Caki2 (cell line): ENCODE measurements at regions not wholly inside any gene's neighbourhood (a gene's known extent, or its start where the extent isn't known, plus 50 kb on each side); places are given as distances from the start of the nearest gene placed in this dataset.

Experiments
- DNase-seq: peaks from one replicate; pipeline ENCODE4 v3.0.0-alpha.2; 2015; ENCODE audit warnings: low read depth
- in situ Hi-C: cut with HindIII; loops from 2 replicates; pipeline ENCODE4 v1.10.0; 2016; ENCODE audit warnings: low sequenced_read_pairs, low pct_unique_long_range_greater_than_20kb, mixed read lengths

DNA sequence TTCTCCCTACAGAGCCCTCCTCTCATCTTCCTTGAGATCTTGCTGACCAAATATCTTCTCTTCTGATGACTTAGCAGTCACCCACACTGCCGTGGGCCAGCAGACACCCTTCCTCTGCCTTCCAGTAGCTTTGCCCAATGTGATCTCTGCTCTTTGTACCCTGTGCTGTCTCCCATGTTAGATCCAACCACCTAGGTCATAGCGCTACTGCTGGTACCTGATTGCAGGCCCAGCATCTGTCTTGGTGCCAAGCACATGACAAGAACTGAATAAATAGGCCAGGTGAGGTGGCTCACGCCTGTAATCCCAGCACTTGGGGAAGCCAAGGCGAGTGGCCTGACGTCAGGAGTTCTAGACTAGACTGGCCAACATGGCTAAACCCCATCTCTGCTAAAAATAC lies 149.7 kb downstream of the TM9SF2 start:
- in situ Hi-C loops, result no loop called here

DNA sequence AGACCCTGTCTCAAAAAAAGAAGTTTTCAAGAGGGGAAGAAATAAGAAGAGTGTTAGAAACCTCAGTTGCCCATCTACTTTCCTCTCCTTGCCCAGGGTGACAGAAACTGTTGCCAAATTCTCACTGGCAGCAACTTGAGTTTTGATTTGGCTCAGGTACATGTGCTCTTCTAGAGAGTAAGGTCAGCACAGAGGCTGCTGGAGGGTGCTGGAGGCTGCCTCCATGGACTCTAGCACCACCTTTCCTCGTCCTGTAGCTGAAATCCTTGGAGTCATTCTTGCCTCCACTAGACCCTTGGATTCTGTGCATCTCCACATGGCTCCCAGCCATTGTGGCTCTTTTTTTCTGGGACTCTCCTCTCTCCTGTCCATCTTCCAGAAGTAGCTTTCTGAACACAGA lies 149.1 kb downstream of the TM9SF2 start:
- in situ Hi-C loops, result no loop called here
- no peak for DNase-seq

More for the DNA sequence above, 149.7 kb downstream of the TM9SF2 start:
- no peak for DNase-seq

DNA sequence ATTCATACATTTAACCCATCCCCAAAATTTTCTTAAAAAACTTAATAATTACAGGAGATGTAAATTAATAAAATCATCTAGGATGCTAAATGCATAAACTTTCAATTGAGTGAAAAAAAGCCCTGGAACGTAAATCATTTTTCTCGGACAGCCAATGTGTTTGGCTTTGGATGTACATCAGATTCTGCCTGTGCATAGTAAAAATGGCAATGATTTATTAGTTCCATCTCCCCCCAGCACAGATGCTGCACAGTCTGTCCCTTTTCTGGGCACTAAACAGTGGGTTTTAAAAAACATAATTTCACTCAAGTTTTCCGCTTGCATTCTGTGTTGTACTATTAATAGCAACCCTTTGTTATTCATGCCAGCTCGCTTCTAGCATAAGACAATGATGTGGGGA lies 147.7 kb downstream of the TM9SF2 start:
- DNase-seq, result no peak
- in situ Hi-C loops, result no loop called here

DNA sequence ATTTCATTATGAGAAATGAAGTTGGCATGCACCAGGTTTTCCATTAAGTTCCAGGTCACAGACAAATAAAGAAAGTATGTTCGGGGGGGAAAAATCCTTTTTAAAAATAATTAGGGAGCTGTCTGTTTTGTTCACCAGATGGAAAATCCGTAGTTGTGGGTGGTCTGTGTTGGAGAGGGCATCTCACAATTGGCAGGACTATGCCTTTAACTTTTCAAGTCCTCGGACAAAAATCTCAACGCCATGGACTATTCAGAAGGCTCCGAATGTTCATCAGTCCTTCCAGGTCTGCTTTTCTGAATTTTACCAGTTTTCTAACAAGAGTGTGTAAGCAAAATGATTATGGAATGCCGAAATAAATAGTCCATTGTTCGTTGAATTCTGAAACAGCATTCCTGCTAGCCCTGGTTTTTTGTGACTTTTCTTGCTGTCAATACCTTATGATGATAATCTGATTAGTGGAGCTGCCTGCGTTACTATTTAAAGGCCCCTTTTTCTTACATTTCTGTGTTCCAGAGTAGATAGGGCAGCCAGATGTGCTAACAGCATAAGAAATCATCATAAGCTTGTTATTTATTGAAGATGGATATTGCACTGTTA lies 146.9 kb downstream of the TM9SF2 start:
- no peak for DNase-seq
- in situ Hi-C loops, result no loop called here

DNA sequence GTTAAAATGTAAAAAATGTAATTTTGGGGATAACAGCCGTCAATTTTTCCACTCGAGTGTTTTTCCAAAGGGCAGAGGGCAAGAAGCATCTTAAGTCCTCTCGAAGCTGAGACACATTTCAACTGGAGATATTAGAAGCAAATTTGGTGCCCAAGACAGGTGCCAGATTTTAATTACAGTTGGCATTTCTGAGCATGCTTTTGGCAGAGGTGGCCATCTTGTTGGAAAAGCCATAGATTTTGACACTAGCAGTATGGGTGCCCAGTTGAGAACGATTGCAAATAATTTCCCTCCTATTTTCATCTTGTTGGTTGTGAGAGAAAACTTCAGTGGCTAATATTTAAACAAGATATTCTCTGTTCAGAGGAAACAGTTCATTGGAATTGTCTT lies 146.3 kb downstream of the TM9SF2 start:
- DNase-seq, result no peak
- in situ Hi-C loops, result no loop called here

DNA sequence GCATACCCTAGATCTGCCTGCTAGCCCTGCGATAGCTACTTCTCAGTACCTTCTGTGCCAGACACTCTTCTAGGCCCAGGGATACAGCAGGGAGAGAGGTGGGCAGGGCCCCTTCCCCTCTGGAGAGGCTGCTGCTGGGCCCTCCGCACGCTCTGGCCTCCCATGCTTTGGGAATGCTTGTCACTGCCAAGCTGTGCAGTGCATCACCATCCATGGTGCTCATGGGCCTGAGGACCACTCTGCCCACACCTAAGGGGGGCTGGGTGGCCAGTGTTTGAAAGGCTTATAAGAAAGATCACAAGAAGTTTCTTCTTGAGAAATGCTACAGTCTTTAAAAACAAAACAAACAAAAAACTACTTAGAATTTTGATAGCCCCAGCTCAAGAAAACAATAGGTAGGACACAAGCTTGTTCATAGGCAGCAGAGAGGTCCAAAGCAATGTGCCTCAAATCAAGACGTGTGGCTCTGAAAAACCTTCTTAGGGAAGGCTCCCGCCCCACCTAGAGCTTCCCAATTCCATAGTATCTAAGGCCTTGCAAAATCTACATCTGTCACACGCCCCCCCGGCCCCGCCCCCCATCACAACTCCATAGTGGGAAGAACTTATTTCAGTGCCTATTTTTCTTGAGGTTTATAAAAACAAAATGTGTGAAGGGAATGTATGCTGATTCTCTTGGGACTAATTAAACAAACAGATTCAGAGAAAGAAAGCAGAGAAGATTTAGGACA lies 145.8 kb downstream of the TM9SF2 start:
- no peak for DNase-seq
- in situ Hi-C loops, result no loop called here

DNA sequence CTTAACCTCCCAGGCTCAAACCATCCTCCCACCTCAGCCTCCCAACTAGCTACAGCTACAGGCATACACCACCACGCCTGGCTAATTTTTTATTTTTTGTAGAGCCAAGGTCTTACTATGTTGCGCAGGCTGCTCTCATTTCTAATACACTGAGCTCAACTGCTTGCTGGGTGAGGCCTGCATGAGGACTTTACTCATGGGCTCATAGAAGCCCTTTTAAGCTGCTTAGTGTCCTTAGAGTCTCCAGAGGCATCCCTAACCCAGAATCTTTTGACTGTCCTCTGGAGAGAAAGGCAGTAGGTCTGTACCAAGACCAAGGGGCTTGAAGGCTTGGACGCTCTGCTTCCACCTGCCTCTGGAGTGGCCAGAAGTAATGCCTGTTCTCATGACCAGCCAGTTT lies 141.6 kb downstream of the TM9SF2 start:
- no peak for DNase-seq
- in situ Hi-C loops, result no loop called here

DNA sequence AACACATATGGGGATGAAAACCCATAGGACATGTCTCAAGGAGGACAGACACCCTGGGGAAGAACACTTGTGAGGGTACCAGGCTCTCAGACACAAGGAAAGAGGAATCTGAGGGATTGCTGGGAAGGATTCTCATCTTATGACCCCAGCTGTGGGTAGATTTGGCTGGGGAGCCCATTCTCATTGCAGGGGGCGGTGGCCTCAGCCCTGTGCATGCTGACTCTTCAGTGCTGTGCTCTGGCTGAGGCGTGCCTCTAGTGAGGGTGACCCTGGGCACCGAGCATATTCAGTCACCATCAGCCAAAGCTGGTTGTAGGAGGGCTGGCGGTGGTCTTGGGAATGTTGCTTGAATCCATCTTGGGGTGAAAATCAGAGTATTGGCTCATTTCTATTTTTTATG lies 140.7 kb downstream of the TM9SF2 start:
- in situ Hi-C loops, result no loop called here
- no peak for DNase-seq

DNA sequence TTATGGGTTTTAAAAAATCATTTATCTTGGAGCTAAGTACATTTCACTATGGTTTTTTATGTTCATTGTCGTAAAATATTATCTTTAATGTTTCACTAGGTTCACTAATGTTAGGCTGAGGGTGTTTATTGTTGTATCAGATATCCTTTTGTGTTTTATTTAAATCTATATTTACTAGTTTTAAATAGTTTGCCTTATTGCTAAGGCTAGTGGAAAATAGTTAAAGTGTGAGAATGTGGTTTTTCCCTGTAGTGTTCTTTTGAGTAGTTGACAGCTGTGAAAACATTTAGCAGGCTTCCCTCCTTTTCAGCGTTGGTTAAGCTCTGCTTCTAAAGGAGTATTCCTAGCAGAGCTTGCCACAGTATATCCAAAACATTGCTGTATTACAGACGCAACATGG lies 139.0 kb downstream of the TM9SF2 start:
- no peak for DNase-seq
- in situ Hi-C loops, result no loop called here

DNA sequence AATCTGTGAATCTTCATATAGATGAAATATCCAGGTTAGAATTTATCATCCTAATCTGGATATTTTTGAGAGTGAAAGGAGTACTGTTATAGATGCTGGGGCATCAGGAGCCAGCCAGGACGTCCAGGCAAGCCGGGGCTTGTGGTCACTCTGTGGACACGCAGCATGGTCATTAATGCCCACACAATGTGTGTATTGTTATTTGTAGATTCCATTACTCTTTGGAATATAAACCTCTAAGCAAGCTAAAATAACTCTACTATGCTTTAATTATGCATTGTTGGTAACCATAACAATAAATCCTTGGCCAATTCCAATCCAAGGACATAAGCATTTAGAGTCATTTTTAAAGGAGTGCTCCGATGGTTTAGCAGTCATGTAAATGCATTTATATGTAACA lies 137.9 kb downstream of the TM9SF2 start:
- in situ Hi-C loops, result no loop called here
- DNase-seq, result no peak

DNA sequence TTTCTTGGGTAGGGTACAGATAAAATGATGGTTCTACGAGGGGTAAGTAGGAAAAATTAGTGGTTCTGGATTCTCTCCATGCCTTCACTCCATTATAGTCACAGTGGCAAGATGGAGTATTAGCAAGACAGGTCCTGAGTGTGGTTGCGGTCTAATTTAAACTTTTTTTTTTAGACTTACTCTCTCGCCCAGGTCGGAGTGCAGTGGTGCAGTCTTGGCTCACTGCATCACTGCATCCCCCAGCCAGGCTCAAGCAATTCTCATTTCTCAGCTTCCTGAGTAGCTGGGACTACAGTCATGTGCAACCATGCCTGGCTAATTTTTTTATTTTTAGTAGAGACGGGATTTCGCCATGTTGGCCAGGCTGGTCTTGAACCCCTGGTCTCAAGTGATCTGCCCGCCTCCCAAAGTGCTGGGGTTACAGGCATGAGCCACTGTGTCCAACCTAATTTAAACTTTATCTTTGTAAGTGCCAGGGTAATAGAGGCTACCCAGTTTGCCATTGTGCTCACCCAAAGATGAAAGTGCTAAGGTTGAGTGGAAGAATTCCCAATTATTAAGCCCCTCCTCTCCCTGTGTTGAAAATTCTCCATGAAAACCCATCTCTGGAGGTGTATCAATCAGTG lies 135.6 kb downstream of the TM9SF2 start:
- in situ Hi-C loops, result no loop called here

DNA sequence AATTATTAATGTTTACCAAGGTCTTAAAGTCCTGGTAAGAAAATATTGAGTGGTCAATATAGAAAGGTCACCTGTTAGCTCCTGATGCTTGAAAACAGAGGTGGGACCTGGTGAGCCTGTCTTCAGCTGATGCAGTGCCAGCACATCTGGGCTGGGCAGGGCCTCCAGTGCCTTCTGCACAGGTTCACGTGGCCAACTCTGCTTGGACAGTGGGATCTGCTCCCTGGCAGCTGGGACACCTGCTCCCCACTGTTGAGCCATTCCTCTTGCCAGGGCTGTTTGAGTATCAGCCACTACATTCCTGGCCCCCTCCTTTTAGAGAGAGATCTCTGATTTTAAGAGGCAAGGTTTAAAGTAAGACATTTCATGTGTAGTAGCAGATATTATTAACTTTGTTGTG lies 135.0 kb downstream of the TM9SF2 start:
- in situ Hi-C loops, result no loop called here
- no peak for DNase-seq

More for the DNA sequence above, 135.6 kb downstream of the TM9SF2 start:
- DNase-seq, result no peak

DNA sequence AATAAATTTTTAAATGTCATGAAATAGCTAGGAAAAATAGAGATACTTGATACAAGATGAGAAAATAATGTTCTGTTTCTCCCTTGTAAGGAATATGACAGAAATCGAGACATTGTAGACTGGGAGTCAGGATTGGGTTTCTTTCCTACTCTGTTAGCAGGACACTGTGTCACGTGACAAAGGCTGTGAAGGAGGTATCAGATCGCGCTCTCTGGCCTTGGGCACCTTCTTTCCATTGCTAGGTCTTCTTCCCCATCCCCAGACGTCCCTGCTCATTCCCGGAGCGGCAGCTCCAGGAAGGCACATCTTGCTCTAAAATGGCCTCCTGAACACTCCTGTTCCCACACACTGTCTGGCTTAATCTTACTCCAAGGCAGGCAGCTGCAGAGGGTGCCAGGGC lies 133.4 kb downstream of the TM9SF2 start:
- in situ Hi-C loops, result no loop called here
- no peak for DNase-seq

DNA sequence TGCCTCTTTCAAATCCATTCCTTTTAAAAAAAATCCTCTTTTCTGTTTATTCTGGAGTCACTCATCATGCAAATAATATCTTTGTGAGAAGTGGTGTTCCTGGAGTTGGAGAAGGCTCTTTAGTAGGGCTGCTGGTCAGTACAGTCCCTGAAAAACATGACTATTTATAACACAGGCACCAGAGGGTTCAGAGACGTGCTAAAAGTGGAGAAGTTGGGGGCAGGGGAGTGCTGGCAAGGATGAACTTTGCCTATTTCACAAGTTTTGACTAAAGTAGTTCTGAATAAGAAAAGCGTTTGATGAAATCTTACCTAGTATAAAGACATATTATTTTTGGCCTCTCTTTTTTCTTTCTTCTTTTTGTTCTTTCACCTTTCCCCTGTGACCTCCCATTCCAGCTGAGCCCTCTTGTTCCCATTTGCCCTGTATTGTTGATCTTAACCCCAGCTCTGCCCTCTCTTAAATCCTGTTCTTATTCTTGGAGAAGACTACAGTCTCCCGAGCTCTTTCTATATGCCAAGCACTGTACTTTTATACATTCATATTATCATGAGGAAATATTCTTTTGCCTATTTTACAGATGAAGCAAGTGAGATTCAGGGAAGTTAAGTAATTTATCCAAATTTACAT lies 129.1 kb downstream of the TM9SF2 start:
- no peak for DNase-seq
- in situ Hi-C loops, result no loop called here

DNA sequence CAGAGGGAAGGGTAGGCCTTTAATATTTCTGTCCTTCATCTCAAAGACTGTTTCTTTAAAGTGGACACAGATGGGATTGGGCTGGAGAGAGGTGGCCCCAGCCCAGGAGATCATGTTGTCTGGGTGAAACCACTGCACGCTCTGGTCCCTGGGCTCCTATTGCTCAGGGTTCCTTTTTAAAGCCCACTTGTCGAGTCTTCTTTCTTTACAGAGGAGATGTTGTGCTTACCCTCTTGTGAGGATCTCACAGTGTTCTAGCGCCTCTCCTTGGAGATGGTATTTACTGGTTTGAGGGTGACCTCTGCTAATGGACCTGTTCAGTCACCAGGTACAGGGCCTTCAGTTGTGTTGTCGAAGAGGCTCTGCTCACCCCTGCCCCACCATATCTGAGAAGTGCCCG lies 128.4 kb downstream of the TM9SF2 start:
- in situ Hi-C loops, result no loop called here
- no peak for DNase-seq

DNA sequence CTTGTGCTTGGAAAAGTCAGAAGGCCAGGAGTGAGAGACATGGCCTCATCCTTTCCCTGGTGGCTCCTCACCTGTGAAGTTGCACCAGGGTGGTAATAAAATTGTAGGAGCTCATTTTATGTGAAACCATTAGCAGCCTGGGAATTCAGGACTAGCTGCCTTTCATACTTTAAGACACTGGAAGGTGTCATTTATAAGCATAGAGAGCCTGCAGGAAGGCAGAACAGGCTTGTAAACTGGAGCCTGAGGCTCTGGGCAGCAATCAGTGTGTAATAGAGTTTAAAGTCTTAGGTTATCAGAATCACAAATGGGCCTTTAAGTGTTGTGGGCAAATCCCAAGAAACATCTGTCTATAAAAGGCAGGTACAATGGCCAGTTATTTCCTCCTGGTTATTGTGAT lies 127.2 kb downstream of the TM9SF2 start:
- in situ Hi-C loops, result no loop called here
- DNase-seq, result no peak

DNA sequence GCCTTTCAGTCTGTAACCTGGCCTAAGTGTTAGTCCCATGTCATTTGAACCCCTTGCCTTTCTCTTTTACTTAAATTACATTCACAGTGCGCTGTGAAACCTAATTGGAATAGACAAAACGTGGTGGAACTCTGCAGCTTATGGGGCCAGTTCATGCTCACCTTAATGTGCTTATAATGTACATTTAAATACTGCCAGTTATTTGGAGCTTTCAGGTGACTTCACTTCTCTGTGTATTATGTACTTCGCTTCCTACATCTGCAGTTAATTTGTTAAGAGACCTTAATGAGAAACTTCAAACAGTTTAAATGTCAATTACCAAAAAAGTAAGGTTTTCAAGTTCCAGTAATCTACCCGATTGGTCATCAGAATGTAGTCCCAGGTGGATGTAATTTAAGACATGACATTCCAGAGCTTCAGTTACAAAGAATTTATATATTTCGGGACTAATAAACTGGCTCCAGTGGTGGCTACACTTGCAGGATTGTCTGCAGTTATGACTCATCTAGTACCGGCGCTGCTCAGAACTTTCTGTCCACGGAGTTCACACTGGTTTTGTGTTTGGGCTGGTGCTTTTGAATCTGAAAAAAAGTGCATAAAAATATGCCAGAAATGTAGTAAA lies 125.3 kb downstream of the TM9SF2 start:
- in situ Hi-C loops, result no loop called here
- no peak for DNase-seq

DNA sequence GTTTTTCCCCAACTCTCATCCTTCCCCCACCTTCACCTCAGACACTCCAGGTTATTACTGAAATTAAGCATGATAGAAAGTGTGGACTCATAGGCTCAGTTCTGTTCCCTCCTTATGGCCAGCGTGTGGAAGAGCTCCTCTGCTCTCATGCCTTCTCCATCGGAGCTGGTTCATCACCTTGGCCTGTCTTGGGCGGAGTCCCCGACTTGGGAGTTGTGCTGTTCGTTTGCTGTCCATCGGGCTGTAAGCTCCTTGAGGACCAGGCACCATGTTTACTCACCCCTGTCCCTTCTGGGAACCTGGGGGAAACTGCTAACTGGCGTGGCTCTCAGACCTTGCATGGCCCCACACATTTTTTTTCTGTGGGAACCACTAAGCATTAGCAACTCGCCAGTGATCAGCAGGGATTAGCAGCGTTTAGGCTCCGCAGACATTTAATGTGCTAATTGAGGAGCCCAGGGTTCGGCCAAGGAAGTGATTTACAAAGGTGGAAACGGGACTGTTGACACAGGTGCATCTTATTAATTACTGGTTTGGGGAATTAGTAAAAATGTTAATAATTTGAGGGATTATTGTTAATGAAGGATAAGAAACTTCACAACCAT lies 123.8 kb downstream of the TM9SF2 start:
- in situ Hi-C loops, result no loop called here
- DNase-seq, result no peak

DNA sequence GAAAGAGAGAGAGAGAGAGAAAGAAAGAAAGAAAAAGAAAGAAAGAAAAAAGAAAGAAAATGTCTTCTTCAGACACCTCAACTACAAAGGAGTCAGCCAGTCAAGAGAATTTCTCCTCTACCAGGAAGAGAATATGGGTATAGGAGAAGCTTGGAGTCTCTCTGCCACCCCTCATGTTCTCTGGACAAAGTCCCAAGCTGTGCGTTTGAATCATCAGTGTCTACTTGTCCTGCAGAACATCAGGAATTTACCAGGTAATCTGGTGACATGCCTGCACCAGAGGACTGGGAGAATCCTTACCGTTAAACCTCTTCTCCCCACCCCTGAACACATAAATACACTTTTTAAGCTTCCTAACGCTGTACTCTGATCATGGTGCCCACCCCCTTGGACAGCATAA lies 119.5 kb downstream of the TM9SF2 start:
- in situ Hi-C loops, result no loop called here
- DNase-seq, result no peak
